ENCODE measurements at regions not wholly inside any gene's neighbourhood (a gene's known extent, or its start where the extent isn't known, plus 50 kb on each side); places are given as distances from the start of the nearest gene placed in this dataset.

DNA sequence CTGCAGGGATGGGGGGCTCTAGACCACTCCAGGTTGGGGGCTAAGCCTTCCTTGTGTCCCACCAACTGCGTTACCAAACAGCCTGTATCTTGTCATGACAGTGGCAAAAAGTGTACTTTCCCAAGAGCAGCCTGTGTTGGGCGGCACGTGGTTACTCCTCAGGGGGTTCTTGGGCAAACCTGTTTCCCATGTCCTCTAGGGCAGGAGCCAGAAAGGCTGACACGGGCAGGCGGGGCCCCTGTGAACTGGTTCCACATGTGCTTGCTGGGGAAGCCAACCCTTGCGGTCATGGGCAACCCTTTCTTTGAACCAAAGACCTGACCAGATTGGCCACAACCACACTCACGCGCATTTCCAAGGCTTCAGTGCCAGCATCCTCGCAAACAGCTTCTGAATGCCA lies 228.5 kb downstream of the RBFOX3 start:
- TF ChIP-seq, protein P1, sequence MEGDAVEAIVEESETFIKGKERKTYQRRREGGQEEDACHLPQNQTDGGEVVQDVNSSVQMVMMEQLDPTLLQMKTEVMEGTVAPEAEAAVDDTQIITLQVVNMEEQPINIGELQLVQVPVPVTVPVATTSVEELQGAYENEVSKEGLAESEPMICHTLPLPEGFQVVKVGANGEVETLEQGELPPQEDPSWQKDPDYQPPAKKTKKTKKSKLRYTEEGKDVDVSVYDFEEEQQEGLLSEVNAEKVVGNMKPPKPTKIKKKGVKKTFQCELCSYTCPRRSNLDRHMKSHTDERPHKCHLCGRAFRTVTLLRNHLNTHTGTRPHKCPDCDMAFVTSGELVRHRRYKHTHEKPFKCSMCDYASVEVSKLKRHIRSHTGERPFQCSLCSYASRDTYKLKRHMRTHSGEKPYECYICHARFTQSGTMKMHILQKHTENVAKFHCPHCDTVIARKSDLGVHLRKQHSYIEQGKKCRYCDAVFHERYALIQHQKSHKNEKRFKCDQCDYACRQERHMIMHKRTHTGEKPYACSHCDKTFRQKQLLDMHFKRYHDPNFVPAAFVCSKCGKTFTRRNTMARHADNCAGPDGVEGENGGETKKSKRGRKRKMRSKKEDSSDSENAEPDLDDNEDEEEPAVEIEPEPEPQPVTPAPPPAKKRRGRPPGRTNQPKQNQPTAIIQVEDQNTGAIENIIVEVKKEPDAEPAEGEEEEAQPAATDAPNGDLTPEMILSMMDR (IDR thresholded peaks at IDR 0.05), result no peak
- TF ChIP-seq POLR2A (IDR thresholded peaks at IDR 0.05), result no peak

All from uterus (tissue), 2 donors.